Spinal cord (tissue), 9 donors: ENCODE measurements at regions not wholly inside any gene's neighbourhood (a gene's known extent, or its start where the extent isn't known, plus 50 kb on each side); places are given as distances from the start of the nearest gene placed in this dataset.
A peak's percentile ranks its signal among the peaks of the same experiment; 100 is the strongest.

ENCODE experiments used
- DNase-seq, 6 donors: peaks; one replicate each; pipeline versions ENCODE4 v3.0.0 to v3.0.0-alpha.2; 2013 to 2015; ENCODE audit warnings: low spot score in 6 of 6, low read depth in 4 of 6
- H3K27ac ChIP-seq: one replicate; pipeline ENCODE4 v1.5.1; 2013; ENCODE audit warnings: low read depth, low read length, control low read depth
- H3K27me3 ChIP-seq: one replicate; pipeline ENCODE4 v1.6.1; 2013; ENCODE audit warnings: low read length; ENCODE audit not compliant: control insufficient read depth, insufficient read depth
- H3K36me3 ChIP-seq: one replicate; pipeline ENCODE4 v1.6.1; 2013; ENCODE audit warnings: low read length; ENCODE audit not compliant: control insufficient read depth, insufficient read depth
- H3K4me1 ChIP-seq: one replicate; pipeline ENCODE4 v1.6.1; 2013; ENCODE audit warnings: low read length; ENCODE audit not compliant: control insufficient read depth, insufficient read depth
- H3K4me3 ChIP-seq: one replicate; pipeline ENCODE4 v1.5.1; 2013; ENCODE audit warnings: low read depth, low read length, control low read depth
- H3K9me3 ChIP-seq: one replicate; pipeline ENCODE4 v1.6.1; 2013; ENCODE audit warnings: low read length; ENCODE audit not compliant: control insufficient read depth, insufficient read depth
- WGBS: methylation state at CpG from one replicate; pipeline ENCODE4 v1.1.5; 2013; ENCODE audit warnings: missing lambda C conversion rate; ENCODE audit not compliant: insufficient coverage; 5-methylcytosine and 5-hydroxymethylcytosine counted together
- donor health status: healthy.

GRCh38 chr15:70569091-70569713 is 194.2 kb downstream of the UACA start:
- DNase-seq: peak in 2 of 6 donors; percentile 53 to 70

GRCh38 chr15:70566989-70567388 is 196.4 kb downstream of the UACA start:
- WGBS: 84% methylated on average over 10 of the region's 11 CpGs
- no peaks in the 10 kb centered on the region for H3K36me3 ChIP-seq
- peaks cover 12% of the 10 kb centered on the region for H3K4me1 ChIP-seq
- H3K27me3 ChIP-seq: no peaks in the 10 kb centered on the region
- no peak overlapping the region for H3K4me3 ChIP-seq
- H3K27ac ChIP-seq: no peak overlapping the region
- DNase-seq: no peak
- no peaks in the 10 kb centered on the region for H3K9me3 ChIP-seq

More at GRCh38 chr15:70569091-70569713, 194.2 kb downstream of the UACA start:
- H3K27ac ChIP-seq: peak overlapping the region; percentile 81
- H3K27me3 ChIP-seq: no peaks in the 10 kb centered on the region
- H3K4me1 ChIP-seq: peaks cover 12% of the 10 kb centered on the region
- no peaks in the 10 kb centered on the region for H3K36me3 ChIP-seq
- H3K9me3 ChIP-seq: no peaks in the 10 kb centered on the region
- H3K4me3 ChIP-seq: no peak overlapping the region
- 53% methylated on average over 3 of the region's 4 CpGs for WGBS

GRCh38 chr15:70566047-70566835 is 197.1 kb downstream of the UACA start:
- H3K4me1 ChIP-seq: peaks cover 12% of the 10 kb centered on the region
- WGBS: 41% methylated on average over 14 of the region's 14 CpGs
- H3K9me3 ChIP-seq: no peaks in the 10 kb centered on the region
- no peaks in the 10 kb centered on the region for H3K36me3 ChIP-seq
- no peak overlapping the region for H3K4me3 ChIP-seq
- peak in 5 of 6 donors; percentile 22 to 85 (median 33) for DNase-seq
- no peaks in the 10 kb centered on the region for H3K27me3 ChIP-seq
- no peak overlapping the region for H3K27ac ChIP-seq

- 89% methylated on average over 5 of the region's 6 CpGs for WGBS
- Histone ChIP-seq H3K36me3 (no peaks in the 10 kb centered on the region), H3K9me3 (no peaks in the 10 kb centered on the region), H3K4me1 (peaks cover 16% of the 10 kb centered on the region), H3K27ac (no peak overlapping the region), H3K4me3 (no peak overlapping the region), H3K27me3 (no peaks in the 10 kb centered on the region)
- DNase-seq: no peak
These were observed 199.7 kb downstream of the UACA start for GRCh38 chr15:70563561-70564095.

GRCh38 chr15:70562906-70563305 is 200.5 kb downstream of the UACA start:
- no peaks in the 10 kb centered on the region for H3K36me3 ChIP-seq
- H3K4me3 ChIP-seq: no peak overlapping the region
- no peaks in the 10 kb centered on the region for H3K9me3 ChIP-seq
- DNase-seq: no peak
- peaks cover 16% of the 10 kb centered on the region for H3K4me1 ChIP-seq
- 50% methylated on average over 1 of the region's 2 CpGs for WGBS
- no peak overlapping the region for H3K27ac ChIP-seq
- H3K27me3 ChIP-seq: no peaks in the 10 kb centered on the region

GRCh38 chr15:70561885-70562284 is 201.5 kb downstream of the UACA start:
- H3K9me3 ChIP-seq: no peaks in the 10 kb centered on the region
- DNase-seq: no peak
- no peaks in the 10 kb centered on the region for H3K27me3 ChIP-seq
- H3K36me3 ChIP-seq: no peaks in the 10 kb centered on the region
- peaks cover 16% of the 10 kb centered on the region for H3K4me1 ChIP-seq
- H3K27ac ChIP-seq: no peak overlapping the region
- H3K4me3 ChIP-seq: no peak overlapping the region
- WGBS: 98% methylated on average over 7 of the region's 7 CpGs

GRCh38 chr15:70560617-70561328 is 202.6 kb downstream of the UACA start:
- no peaks in the 10 kb centered on the region for H3K9me3 ChIP-seq
- H3K36me3 ChIP-seq: no peaks in the 10 kb centered on the region
- no peaks in the 10 kb centered on the region for H3K27me3 ChIP-seq
- DNase-seq: no peak
- H3K27ac ChIP-seq: no peak overlapping the region
- peaks cover 8% of the 10 kb centered on the region for H3K4me1 ChIP-seq
- WGBS: 84% methylated on average over 4 of the region's 4 CpGs
- no peak overlapping the region for H3K4me3 ChIP-seq

- DNase-seq: peak in 1 of 6 donors; percentile 54
- Histone ChIP-seq H3K4me3 (no peak overlapping the region), H3K9me3 (no peaks in the 10 kb centered on the region), H3K27ac (no peak overlapping the region), H3K27me3 (no peaks in the 10 kb centered on the region), H3K36me3 (no peaks in the 10 kb centered on the region), H3K4me1 (peaks cover 8% of the 10 kb centered on the region)
- WGBS: 73% methylated on average over 14 of the region's 20 CpGs
These were observed 203.8 kb downstream of the UACA start for GRCh38 chr15:70559265-70560239.
